GM13976 (cell line): ENCODE measurements at regions not wholly inside any gene's neighbourhood (a gene's known extent, or its start where the extent isn't known, plus 50 kb on each side); places are given as distances from the start of the nearest gene placed in this dataset.

Experiments used
- DNase-seq: peaks from one replicate; pipeline ENCODE4 v3.0.0; 2012; ENCODE audit warnings: low spot score
- CTCF ChIP-seq: IDR thresholded peaks from 2 replicates; pipeline ENCODE4 v1.5.1; 2012; ENCODE audit warnings: borderline replicate concordance, mild to moderate bottlenecking; ENCODE audit not compliant: insufficient read depth; ENCODE audit errors: extremely low read depth, missing control alignments, control extremely low read depth
- in situ Hi-C: fragments of 300-500 bp; cut with MboI; formaldehyde crosslinking; loops from one replicate; pipeline ENCODE4 v1.12.0; 2022; ENCODE audit warnings: low sequenced_read_pairs, mixed read lengths, inconsistent platforms; ENCODE audit not compliant: unreplicated experiment

- in situ Hi-C loops: no loop called here
- DNase-seq: no peak
- no peak for TF ChIP-seq CTCF
Measured at GRCh38 chr14:53380052-53380866, 227.1 kb upstream of the DDHD1 start.

GRCh38 chr14:53378142-53378541 lies 225.0 kb upstream of the DDHD1 start:
- in situ Hi-C loops: no loop called here
- no peak for DNase-seq
- TF ChIP-seq CTCF: no peak

- in situ Hi-C loops: no loop called here
- DNase-seq: no peak
- TF ChIP-seq CTCF: no peak
Measured at GRCh38 chr14:53376064-53376463, 222.9 kb upstream of the DDHD1 start.

GRCh38 chr14:53375599-53375998 lies 222.5 kb upstream of the DDHD1 start:
- in situ Hi-C loops: no loop called here
- DNase-seq: no peak
- TF ChIP-seq CTCF: no peak

GRCh38 chr14:53368711-53369201 lies 215.6 kb upstream of the DDHD1 start:
- in situ Hi-C loops: no loop called here
- DNase-seq: no peak
- no peak for TF ChIP-seq CTCF

- TF ChIP-seq CTCF: no peak
- DNase-seq: no peak
- in situ Hi-C loops: no loop called here
Measured at GRCh38 chr14:53368066-53368465, 214.9 kb upstream of the DDHD1 start.

GRCh38 chr14:53367644-53368026 lies 214.5 kb upstream of the DDHD1 start:
- in situ Hi-C loops: no loop called here
- TF ChIP-seq CTCF: no peak
- DNase-seq: no peak
